Activated T-cell treated with anti-CD3 and anti-CD28 coated beads, Interleukin-2, amount 50 U/mL, for 24 hours (primary cell): ENCODE measurements at regions not wholly inside any gene's neighbourhood (a gene's known extent, or its start where the extent isn't known, plus 50 kb on each side); places are given as distances from the start of the nearest gene placed in this dataset.

Source experiments
- DNase-seq: peaks from one replicate; pipeline ENCODE4 v3.0.0-alpha.2; 2020
- H3K27ac Mint-ChIP-seq: 2 replicates; pipeline ENCODE4 v1.8.0; 2020; ENCODE audit warnings: mild to moderate bottlenecking, mixed read lengths
- H3K27me3 Mint-ChIP-seq: 2 replicates; pipeline ENCODE4 v1.8.0; 2020; ENCODE audit warnings: mixed read lengths
- H3K36me3 Mint-ChIP-seq: 2 replicates; pipeline ENCODE4 v1.8.0; 2020; ENCODE audit warnings: low read depth, mixed read lengths
- H3K4me1 Mint-ChIP-seq: 2 replicates; pipeline ENCODE4 v1.8.0; 2020; ENCODE audit warnings: low read depth, mixed read lengths
- H3K4me3 Mint-ChIP-seq: 2 replicates; pipeline ENCODE4 v1.8.0; 2020; ENCODE audit warnings: mild to moderate bottlenecking, moderate library complexity, mixed read lengths
- H3K9me3 Mint-ChIP-seq: 2 replicates; pipeline ENCODE4 v1.8.0; 2020; ENCODE audit warnings: mixed read lengths

DNA sequence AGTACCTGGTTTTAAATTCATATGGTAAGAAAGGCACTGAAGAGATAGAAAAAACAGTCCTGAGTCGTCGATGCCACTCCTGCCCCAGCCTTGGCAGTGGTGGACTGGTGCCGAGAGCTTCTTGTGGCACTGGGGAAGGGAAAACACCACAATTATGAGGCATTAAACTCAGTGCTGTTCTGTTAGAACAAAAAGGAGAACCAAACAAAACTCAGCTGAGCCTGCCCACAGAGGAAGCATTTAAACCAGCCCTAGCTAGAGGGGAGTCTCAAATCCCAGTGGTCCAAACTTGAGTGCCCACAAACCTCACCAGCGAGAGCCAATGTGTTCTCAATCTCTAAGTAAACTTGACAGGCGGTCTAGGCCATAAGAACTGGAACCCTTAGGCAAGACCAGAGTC lies 1254.5 kb upstream of the FAM98A start:
- Mint-ChIP-seq H3K9me3 (peaks cover 18% of the 10 kb centered on the region), H3K27ac (no peak overlapping the region), H3K4me3 (no peak overlapping the region), H3K36me3 (no peaks in the 10 kb centered on the region), H3K4me1 (no peaks in the 10 kb centered on the region), H3K27me3 (no peaks in the 10 kb centered on the region)
- DNase-seq, result no peak

DNA sequence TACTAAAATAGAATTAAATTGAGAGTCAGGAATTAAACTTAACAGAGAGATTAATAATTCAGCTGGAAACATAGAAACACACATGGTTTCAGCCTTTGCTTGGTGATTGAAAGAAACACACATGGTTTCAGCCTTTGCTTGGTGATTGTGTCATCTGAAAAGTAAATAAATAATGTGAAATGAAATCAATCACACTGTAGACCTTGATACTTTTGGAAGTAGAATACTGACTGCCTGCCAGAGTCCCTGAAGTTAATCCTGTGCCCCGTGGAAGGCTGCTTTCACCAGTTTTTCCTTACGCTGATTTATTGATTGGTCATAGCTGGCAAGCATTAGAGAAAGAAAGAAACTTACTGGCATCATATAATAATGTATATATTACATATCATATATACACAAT lies 1252.7 kb upstream of the FAM98A start:
- Mint-ChIP-seq H3K27me3 (no peaks in the 10 kb centered on the region), H3K27ac (no peak overlapping the region), H3K9me3 (peaks cover 25% of the 10 kb centered on the region)

DNA sequence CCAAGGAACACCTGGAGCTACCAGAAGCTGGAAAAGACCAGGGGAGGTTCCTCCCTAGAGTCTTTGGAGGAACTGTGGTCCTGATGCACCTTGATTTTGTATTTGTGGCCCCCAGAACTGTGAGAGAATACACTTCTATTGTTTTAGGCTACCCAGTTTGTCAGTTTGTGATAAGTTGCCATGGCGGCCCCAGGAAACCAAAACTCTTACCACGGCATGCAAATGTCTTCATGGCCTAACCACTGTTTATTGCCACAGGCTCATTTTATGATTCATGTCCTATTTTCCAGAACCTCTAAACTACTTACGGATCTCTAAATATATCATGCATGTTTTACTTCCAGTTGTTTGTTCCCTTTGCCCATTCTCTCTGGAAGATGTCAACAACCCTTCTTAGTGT lies 1250.7 kb upstream of the FAM98A start:
- Mint-ChIP-seq H3K36me3 (no peaks in the 10 kb centered on the region), H3K9me3 (peaks cover 17% of the 10 kb centered on the region), H3K4me3 (no peak overlapping the region), H3K27me3 (no peaks in the 10 kb centered on the region), H3K4me1 (no peaks in the 10 kb centered on the region), H3K27ac (no peak overlapping the region)
- no peak for DNase-seq

More for the DNA sequence above, 1252.7 kb upstream of the FAM98A start:
- H3K4me3 Mint-ChIP-seq, result no peak overlapping the region
- no peak for DNase-seq
- no peaks in the 10 kb centered on the region for H3K4me1 Mint-ChIP-seq
- no peaks in the 10 kb centered on the region for H3K36me3 Mint-ChIP-seq

DNA sequence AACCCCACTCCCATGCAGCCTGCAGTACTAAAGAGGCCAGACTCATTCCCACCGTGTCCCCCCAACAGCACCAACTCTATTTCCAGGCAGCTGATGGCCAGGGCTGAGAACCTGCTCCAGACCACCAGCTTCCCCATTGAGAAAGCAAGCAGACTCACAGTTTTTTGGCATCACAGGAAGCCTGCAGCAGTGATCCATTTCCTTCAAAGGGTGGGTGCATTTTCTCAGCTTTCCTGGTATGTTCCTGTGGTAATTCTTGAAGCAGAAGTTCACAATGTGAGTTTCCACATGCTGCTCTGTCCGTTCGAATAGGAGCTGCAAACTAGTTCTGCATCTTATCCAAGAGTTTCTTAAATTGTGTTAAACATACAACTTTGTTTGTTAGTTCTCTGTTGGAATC lies 1249.6 kb upstream of the FAM98A start:
- no peak overlapping the region for H3K27ac Mint-ChIP-seq
- no peak overlapping the region for H3K4me3 Mint-ChIP-seq
- H3K36me3 Mint-ChIP-seq, result no peaks in the 10 kb centered on the region
- no peaks in the 10 kb centered on the region for H3K4me1 Mint-ChIP-seq
- peaks cover 17% of the 10 kb centered on the region for H3K9me3 Mint-ChIP-seq
- DNase-seq, result no peak
- no peaks in the 10 kb centered on the region for H3K27me3 Mint-ChIP-seq

DNA sequence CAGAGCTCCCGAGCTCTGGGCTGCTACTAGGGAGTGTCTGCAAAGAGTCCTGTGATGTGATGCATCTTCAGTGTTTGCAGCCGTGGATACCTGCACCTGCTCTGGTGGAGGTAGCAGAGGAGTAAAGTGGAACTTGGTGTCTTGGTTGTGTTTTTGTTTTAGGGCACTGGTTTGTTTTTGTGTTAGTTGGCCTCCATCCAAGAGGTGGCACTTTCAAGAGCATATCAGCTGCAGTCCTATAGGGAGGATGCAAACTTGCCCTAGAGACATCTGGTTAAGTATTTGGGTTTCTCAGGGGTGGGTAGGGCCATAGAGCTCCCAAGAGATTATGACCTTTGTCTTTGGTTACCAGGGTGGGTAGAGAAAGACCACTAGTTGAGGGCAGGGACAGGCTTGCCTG lies 1249.0 kb upstream of the FAM98A start:
- no peak for DNase-seq
- Mint-ChIP-seq H3K9me3 (peaks cover 14% of the 10 kb centered on the region), H3K4me3 (no peak overlapping the region), H3K27ac (no peak overlapping the region), H3K36me3 (no peaks in the 10 kb centered on the region), H3K27me3 (no peaks in the 10 kb centered on the region), H3K4me1 (no peaks in the 10 kb centered on the region)

DNA sequence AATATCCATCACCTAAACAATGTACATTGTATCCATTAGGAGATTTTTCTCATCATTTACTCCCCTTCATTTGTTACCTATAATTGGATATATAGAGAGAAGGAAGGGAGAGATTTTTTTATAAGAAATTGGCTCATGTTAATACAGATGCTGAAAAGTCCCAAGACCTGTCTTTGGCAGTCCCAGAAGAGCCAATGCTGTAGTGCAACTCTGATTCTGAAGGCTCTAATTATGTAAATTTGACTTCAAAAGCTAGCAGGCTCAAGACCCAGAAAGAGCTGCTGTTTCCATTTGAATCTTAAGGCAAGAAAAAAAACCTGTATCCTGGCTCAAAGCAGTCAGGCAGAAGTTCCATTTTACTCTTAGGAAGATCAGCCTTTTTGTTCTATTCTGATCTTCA lies 1245.5 kb upstream of the FAM98A start:
- Mint-ChIP-seq H3K36me3 (no peaks in the 10 kb centered on the region), H3K27ac (no peak overlapping the region), H3K4me1 (no peaks in the 10 kb centered on the region), H3K9me3 (peaks cover 11% of the 10 kb centered on the region), H3K4me3 (no peak overlapping the region), H3K27me3 (no peaks in the 10 kb centered on the region)
- DNase-seq, result no peak

DNA sequence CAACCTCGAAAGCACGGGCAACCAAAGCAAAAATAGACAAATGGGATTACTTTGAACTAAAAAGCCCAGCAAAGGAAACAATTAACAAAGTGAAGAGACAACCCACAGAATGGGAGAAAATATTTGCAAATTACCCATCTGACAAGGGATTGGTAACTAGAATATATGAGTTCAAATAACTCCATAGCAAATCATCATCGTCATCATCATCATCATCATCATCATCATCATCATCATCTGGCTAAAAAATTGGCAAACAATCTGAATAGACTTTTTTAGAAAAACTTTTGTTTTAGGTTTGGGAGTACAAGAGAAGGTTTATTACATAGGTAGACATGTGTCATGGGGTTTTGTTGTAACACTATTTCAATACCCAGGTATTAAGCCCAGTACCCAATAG lies 1239.3 kb upstream of the FAM98A start:
- no peaks in the 10 kb centered on the region for H3K27me3 Mint-ChIP-seq
- no peak overlapping the region for H3K4me3 Mint-ChIP-seq
- H3K9me3 Mint-ChIP-seq, result peaks cover 22% of the 10 kb centered on the region
- H3K27ac Mint-ChIP-seq, result no peak overlapping the region
- no peaks in the 10 kb centered on the region for H3K36me3 Mint-ChIP-seq
- no peaks in the 10 kb centered on the region for H3K4me1 Mint-ChIP-seq
- DNase-seq, result no peak

DNA sequence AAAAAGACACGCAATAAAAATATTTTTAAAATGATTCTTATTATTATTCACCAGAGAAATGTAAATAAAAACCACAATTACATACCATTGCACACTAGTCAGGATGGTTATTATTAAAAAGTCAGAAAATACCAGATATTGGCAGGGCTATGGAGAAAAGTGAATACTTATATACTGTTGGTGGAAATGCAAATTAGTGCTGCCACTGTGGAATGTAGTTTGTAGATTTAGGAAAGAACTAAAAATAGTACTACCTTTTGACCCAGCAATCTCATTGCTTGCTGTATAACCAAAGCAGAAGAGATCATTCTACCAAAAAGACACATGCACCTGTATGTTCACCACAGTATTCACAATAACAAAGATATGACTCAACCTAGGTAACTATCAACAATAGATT lies 1237.3 kb upstream of the FAM98A start:
- Mint-ChIP-seq H3K27me3 (no peaks in the 10 kb centered on the region), H3K4me1 (no peaks in the 10 kb centered on the region), H3K36me3 (no peaks in the 10 kb centered on the region), H3K27ac (no peak overlapping the region), H3K4me3 (no peak overlapping the region), H3K9me3 (peaks cover 22% of the 10 kb centered on the region)
- DNase-seq, result no peak

DNA sequence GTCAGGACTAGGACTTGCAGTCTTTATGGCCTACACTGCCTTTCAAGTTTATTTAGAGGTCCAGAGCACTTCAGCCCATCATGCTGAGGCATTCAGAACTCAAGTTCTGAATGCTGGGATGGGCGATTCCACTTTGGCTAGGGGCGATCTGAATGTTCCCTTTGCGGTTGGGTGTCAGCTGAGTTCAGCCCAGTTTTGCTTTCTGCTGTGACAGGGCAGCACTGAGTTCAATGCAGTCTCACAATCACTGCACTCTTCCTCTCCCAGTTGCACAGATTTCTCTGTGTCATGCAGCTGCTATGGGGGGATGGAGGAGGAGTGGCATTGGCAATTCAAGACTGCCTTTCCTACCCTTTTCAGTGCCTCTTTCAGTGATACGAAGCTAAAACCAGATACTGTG lies 1232.0 kb upstream of the FAM98A start:
- H3K4me1 Mint-ChIP-seq, result no peaks in the 10 kb centered on the region
- H3K36me3 Mint-ChIP-seq, result no peaks in the 10 kb centered on the region

DNA sequence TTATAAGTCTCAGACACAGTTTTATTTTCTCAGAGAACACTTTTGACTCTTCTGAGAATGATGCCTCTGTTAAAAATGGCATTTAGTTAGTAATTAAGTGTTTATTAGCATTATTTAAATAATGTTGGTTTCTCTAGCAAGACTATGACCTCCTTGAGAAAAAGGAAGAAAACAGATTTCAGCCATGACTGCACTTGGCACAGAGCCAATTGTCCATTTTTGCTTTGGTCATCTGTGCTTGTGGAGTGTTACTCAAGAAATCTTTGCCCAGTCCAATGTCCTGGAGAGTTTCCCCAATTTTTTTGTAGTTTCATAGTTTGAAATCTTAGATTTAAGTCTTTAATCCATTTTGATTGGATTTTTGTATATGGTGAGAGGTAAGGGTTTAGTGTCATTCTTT lies 1229.4 kb upstream of the FAM98A start:
- H3K27me3 Mint-ChIP-seq, result no peaks in the 10 kb centered on the region
- H3K9me3 Mint-ChIP-seq, result peaks cover 3% of the 10 kb centered on the region
- no peak overlapping the region for H3K4me3 Mint-ChIP-seq
- no peak overlapping the region for H3K27ac Mint-ChIP-seq
- no peaks in the 10 kb centered on the region for H3K4me1 Mint-ChIP-seq
- no peaks in the 10 kb centered on the region for H3K36me3 Mint-ChIP-seq
- no peak for DNase-seq

More for the DNA sequence above, 1232.0 kb upstream of the FAM98A start:
- H3K27ac Mint-ChIP-seq, result no peak overlapping the region
- H3K27me3 Mint-ChIP-seq, result no peaks in the 10 kb centered on the region
- peaks cover 7% of the 10 kb centered on the region for H3K9me3 Mint-ChIP-seq
- H3K4me3 Mint-ChIP-seq, result no peak overlapping the region
- no peak for DNase-seq

DNA sequence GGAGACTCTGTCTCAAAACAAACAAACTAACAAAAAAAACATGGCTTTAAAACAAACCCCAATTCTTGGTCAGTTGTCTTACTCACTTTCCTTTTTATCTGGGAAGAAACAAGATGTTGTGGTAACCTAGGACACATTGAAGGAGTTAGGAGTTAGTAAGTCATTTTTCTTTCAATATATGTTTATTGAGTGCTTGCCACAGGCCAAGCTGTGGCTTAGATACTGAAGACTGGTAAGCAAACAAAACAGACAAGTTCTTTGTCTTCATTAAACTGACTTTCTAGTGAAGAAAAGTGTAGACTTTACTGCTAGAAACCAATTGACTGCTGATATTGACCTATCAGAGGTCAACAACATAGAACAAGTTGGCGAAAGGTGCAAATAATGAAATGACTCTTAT lies 1228.3 kb upstream of the FAM98A start:
- Mint-ChIP-seq H3K9me3 (peaks cover 2% of the 10 kb centered on the region), H3K4me1 (no peaks in the 10 kb centered on the region), H3K4me3 (no peak overlapping the region), H3K27ac (no peak overlapping the region), H3K36me3 (no peaks in the 10 kb centered on the region), H3K27me3 (no peaks in the 10 kb centered on the region)
- DNase-seq, result no peak

DNA sequence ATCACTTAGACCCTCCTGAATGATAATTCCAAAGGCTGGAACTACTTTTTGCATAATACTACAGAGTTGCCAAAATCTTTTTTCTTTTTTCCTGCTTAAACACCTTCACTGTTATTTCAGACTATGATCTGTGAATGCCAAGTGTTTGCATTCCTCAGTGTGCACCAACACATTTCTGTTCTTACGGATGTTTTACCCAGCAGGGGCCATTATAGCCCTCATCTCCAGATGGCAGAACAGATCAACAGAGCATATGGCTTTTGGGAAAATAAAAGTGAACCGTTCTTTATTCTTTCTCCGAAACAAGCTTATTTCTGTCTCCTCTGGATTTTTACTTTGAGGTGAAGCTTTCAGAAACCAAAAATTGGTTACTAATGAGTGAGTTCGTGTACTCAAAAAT lies 1226.6 kb upstream of the FAM98A start:
- H3K27ac Mint-ChIP-seq, result no peak overlapping the region
- H3K9me3 Mint-ChIP-seq, result peaks cover 2% of the 10 kb centered on the region
- no peaks in the 10 kb centered on the region for H3K36me3 Mint-ChIP-seq
- no peak for DNase-seq
- H3K4me1 Mint-ChIP-seq, result no peaks in the 10 kb centered on the region
- no peak overlapping the region for H3K4me3 Mint-ChIP-seq
- H3K27me3 Mint-ChIP-seq, result no peaks in the 10 kb centered on the region

DNA sequence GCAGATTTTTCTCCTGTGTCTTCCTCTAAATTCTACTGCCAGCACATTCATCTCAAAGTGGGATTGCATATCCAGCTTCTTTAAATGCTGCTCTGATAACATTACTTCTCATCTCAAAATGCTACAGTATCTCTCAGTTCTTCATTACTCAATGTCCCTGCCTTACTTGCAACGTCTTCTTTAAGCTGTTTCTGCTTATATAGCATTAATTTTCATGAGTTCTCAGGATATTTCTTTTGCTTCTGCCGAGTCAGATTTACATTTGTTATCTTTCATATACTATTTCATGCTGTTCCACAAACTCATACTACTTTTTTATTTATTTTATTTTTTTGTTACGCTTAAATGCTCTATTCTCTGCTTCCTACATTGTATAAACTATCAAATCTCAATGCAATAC lies 1223.5 kb upstream of the FAM98A start:
- Mint-ChIP-seq H3K9me3 (peaks cover 6% of the 10 kb centered on the region), H3K27ac (no peak overlapping the region), H3K36me3 (no peaks in the 10 kb centered on the region), H3K4me3 (no peak overlapping the region), H3K4me1 (no peaks in the 10 kb centered on the region), H3K27me3 (no peaks in the 10 kb centered on the region)
- DNase-seq, result no peak

DNA sequence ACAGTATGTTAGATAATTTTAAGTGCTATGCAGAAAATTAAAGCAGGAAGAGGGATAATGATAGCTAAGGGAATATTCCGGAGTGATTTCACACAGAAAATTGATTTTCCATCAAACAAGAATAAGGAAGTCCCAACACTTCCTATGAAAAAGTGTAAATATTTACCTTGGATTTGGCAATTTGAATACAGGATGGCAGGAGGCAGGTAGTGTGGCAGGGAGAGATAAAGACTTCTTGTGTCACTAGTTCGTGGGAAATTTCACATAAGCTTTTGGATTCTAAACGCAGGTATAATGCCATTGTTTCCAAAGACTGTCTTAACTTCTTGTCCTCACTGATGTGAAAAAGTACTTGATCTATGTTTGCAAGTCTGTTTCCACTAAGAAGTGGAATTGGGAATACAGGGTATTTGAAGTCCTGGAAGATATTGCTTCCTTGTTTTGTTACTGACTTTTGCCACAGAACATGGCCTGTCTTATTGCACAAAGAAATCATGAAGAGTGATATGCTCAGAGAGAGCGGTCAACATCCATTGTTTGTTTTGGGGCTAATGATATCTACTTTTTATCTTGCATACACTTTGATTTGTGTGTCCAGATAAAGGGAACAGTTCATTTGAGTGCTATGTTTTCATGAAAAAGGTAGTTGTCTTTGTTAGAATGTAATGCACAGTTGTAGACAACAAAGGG lies 1216.1 kb upstream of the FAM98A start:
- no peak for DNase-seq
- Mint-ChIP-seq H3K36me3 (no peaks in the 10 kb centered on the region), H3K4me1 (no peaks in the 10 kb centered on the region), H3K4me3 (no peak overlapping the region), H3K27ac (no peak overlapping the region), H3K9me3 (peaks cover 6% of the 10 kb centered on the region), H3K27me3 (no peaks in the 10 kb centered on the region)

DNA sequence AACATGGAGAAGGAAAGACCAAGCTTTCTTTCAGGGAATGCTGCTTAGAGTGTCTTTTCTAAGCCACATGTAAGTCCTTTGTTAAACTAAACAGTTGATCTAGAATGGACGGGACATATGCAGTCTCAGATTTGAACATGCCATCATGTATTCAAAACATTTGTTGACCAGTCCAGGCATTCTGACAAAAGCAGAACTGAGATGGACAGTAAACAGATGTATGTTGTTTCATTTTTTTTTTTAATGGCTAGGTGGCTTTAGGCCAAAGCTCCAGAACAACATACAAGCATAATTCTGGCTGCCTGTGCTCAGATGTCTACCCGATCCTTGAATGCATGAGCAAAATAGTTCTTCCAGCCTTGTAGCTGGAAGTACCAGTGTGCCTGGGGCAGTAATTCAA lies 1211.4 kb upstream of the FAM98A start:
- no peak overlapping the region for H3K27ac Mint-ChIP-seq
- no peaks in the 10 kb centered on the region for H3K9me3 Mint-ChIP-seq
- H3K27me3 Mint-ChIP-seq, result no peaks in the 10 kb centered on the region
- no peaks in the 10 kb centered on the region for H3K36me3 Mint-ChIP-seq
- H3K4me1 Mint-ChIP-seq, result no peaks in the 10 kb centered on the region
- no peak for DNase-seq
- H3K4me3 Mint-ChIP-seq, result no peak overlapping the region

DNA sequence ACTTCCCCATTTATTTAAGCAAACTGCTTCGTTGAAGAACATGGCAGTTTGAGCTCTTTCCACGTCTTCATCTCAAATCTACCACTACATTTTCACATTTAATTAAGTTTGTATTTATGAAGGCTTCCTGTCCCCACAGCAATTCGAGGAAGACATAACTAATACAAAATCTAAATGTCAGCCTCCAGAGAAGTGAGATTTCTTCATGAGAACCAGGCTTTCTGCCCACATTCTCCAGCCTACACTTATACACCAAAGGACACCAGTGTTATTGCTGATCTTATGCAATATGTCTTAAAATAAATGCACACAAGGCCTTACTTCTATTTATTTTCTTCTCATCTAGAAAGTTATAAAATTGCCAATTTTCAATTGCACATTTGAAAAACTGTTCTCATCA lies 1209.3 kb upstream of the FAM98A start:
- no peaks in the 10 kb centered on the region for H3K9me3 Mint-ChIP-seq

More for the DNA sequence above, 1209.3 kb upstream of the FAM98A start:
- no peaks in the 10 kb centered on the region for H3K36me3 Mint-ChIP-seq
- no peak overlapping the region for H3K27ac Mint-ChIP-seq
- no peak for DNase-seq
- no peak overlapping the region for H3K4me3 Mint-ChIP-seq
- no peaks in the 10 kb centered on the region for H3K4me1 Mint-ChIP-seq
- no peaks in the 10 kb centered on the region for H3K27me3 Mint-ChIP-seq
